AG10803 (cell line): ENCODE measurements at regions not wholly inside any gene's neighbourhood (a gene's known extent, or its start where the extent isn't known, plus 50 kb on each side); places are given as distances from the start of the nearest gene placed in this dataset.
"Not testable (repeated sequence)": the region's sequence is repeated elsewhere in the genome, so short reads cannot be mapped to it uniquely, and the experiment has no call there.

ENCODE experiments used
- DNase-seq: peaks from one replicate; pipeline ENCODE4 v3.0.0; 2010; ENCODE audit warnings: low read depth
- H3K4me3 ChIP-seq: 2 replicates; pipeline ENCODE4 v1.5.1; 2011; ENCODE audit warnings: mild to moderate bottlenecking, low read length, control low read depth
- TF ChIP-seq, protein P1 (sequence below): conservative IDR thresholded peaks from 2 replicates; pipeline ENCODE4 v1.5.1; 2011; ENCODE audit warnings: mild to moderate bottlenecking, low read length, control low read depth, inconsistent platforms

DNA sequence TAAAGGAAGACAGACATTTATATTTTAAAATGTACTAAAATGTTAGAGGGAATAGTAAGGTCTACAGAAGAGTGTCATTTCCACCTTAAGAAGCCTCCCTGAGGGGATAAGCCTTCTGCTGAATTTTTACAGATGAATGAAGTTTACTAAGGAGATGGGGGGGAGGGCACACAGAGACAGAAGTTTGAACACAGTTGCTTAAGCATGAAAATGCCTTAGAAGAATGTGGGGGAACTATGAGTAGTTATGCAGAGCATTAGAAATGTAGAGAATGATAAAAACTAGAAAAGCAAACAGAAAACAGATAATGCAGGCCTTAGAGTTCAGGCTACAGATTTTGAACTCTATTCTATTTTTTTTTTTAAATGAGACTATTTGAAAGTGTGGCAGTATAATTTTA, 232.2 kb upstream of the VLDLR start:
- no peak overlapping the region for H3K4me3 ChIP-seq
- no peak for DNase-seq
- TF ChIP-seq, protein P1, sequence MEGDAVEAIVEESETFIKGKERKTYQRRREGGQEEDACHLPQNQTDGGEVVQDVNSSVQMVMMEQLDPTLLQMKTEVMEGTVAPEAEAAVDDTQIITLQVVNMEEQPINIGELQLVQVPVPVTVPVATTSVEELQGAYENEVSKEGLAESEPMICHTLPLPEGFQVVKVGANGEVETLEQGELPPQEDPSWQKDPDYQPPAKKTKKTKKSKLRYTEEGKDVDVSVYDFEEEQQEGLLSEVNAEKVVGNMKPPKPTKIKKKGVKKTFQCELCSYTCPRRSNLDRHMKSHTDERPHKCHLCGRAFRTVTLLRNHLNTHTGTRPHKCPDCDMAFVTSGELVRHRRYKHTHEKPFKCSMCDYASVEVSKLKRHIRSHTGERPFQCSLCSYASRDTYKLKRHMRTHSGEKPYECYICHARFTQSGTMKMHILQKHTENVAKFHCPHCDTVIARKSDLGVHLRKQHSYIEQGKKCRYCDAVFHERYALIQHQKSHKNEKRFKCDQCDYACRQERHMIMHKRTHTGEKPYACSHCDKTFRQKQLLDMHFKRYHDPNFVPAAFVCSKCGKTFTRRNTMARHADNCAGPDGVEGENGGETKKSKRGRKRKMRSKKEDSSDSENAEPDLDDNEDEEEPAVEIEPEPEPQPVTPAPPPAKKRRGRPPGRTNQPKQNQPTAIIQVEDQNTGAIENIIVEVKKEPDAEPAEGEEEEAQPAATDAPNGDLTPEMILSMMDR, result no peak

DNA sequence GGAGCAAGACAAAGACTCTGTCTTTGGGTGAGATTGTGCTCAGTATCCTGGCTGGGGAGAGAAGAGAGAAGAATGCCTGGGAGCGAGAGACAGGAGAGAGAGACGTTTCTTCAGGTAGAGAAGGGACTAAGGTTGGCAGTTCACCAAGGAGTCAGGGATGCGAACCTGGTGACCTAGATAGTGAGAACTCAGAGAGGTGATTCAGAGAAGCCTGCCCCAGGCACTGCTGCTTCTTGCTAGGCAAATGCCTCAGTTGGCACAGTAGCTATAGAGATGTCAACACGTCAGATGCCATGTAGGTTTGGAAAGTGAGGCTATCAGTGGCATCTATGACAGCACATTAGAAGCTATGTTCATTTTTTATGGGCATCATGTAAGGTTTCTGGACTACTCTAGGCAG, 231.6 kb upstream of the VLDLR start:
- no peak overlapping the region for H3K4me3 ChIP-seq
- TF ChIP-seq, protein P1, result no peak
- no peak for DNase-seq

DNA sequence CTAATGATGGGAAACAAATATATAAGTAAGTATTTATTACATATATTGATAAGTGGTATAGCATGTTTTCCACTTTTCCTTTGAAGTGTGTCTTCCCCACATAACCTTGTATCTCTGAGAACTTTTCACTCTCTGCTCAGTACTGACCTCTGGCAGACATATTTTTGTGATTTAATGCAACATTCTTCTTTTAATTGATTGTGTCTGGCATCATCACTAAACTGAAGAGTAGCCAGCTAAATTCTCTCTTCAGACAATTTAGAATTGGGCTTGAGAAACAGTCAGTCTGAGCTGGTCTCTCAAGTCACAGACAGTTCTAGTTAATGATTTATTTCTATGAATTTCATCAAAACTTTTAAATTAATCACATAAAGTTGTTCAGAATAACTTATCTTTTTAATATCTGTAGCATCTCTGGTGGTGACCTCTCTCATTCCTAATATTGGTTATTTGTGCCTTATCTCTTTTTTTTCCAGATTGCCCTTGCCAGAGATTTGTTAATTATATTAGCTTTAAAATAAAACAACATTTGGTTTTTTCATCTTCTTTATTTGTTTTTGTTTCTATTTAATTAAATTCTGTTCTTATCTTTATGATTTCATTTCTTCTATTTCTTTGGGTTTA, 230.0 kb upstream of the VLDLR start:
- DNase-seq, H3K4me3 ChIP-seq: not testable (repeated sequence)

DNA sequence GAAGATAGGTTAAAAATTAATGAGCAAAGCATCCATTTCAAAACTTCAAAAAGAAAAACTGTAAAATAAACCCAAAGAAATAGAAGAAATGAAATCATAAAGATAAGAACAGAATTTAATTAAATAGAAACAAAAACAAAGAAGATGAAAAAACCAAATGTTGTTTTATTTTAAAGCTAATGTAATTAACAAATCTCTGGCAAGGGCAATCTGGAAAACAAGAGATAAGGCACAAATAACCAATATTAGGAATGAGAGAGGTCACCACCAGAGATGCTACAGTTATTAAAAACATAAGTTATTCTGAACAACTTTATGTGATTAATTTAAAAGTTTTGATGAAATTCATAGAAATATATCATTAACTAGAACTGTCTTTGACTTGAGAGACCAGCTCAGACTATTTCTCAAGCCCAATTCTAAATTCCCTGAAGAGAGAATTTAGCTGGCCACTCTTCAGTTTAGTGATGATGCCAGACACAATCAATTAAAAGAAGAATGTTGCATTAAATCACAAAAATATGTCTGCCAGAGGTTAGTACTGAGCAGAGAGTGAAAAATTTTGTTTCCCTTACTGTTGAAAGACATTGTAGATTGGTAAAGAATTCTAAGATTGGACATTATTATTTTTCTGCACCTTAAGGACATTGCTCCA, 227.4 kb upstream of the VLDLR start:
- H3K4me3 ChIP-seq, DNase-seq: not testable (repeated sequence)

DNA sequence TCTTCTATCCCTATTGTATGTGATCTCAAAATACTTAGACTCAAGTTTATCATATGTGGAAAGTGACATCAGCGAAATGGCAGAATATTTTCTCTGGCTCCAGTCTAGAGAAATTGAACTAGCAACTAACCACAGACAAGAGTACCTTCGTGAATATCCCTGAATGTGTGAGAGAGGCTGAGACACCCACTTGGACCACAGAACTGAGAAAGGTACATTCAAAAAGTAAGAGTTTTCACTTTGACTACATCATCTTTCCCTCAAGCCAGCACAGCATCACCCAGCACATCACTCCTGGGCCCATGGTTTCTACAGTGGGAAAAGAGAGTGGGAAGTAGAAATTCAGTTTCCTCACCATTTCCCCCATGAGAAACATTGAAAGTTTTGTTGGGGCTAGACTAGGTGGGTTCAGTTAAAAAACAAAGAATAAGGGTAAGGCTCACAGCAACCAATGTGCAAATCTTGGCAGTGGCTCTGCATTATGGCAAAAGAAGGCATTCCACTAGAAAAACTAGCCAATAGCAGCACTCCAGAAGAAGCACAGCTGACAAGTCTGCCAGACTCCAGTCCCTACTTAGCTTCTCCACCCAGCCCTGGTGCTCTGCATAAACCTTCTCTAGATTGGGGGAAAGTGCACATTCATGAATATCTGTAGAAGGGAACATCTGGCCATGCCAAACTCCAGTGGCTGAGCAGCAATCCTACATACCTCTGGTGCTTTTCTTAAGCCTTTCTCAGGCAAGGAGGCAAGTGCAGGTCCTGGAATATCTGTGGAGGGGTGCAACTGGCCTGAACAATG, 225.6 kb upstream of the VLDLR start:
- no peak overlapping the region for H3K4me3 ChIP-seq
- DNase-seq, result peak; percentile 15
- TF ChIP-seq, protein P1, result no peak

DNA sequence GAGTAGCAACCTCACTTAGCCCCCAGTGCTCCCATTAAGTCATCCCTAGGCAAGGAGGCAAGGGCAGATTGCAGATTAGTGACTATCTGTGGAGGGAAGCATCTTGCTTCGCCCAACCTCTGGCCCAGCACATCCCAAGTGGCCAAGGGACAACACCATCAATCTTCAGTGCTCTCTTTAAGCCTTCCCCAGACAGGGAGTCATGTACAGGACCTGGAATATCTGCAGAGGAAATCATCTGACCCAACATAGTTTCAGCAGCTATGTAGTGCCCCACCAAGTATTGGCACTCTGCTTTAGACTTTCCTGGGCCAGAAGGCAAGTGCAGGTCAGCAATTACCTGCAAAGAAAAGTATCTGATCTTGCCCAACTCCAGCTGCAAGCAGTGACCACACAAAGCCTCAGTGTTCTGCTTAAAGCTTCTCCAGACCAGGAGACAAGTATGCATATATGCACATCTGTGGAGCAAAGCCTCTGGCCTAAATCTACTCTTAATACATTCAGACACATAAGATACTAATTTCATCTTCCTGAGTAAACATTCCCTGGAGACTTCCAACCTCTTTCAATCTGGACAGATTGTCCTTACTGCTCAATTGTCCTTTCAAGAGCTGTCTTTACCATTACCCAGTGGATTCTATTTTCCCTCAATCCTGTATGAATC, 224.8 kb upstream of the VLDLR start:
- TF ChIP-seq, protein P1, result no peak
- DNase-seq, result no peak
- H3K4me3 ChIP-seq, result no peak overlapping the region

DNA sequence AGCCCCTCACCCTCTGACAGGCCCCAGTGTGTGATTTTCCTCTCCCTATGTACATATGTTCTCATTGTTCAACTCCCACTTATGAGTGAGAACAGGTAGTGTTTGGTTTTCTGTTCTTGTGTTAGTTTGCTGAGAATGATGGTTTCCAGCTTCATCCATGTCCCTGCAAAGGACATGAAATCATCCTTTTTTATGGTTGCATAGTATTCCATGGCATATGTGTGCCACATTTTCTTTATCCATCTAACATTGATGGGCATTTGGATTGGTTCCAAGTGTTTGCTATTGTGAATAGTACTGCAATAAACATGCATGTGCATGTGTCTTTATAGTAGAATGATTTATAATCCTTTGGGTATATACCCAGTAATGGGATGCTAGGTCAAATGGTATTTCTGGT, 223.7 kb upstream of the VLDLR start:
- not testable (repeated sequence) for H3K4me3 ChIP-seq, DNase-seq

DNA sequence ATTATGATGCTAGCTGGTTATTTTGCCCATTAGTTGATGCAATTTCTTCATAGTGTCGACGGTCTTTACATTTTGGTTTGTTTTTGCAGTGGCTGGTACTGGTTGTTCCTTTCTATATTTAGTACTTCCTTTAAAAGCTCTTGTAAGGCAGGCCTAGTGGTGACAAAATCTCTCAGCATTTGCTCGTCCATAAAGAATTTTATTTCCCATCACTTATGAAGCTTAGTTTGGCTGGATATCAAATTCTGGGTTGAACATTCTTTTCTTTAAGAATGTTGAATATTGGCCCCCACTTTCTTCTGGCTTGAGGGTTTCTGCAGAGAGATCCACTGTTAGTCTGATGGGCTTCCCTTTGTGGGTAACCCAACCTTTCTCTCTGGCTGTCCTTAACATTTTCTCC, 219.8 kb upstream of the VLDLR start:
- DNase-seq, H3K4me3 ChIP-seq: not testable (repeated sequence)

DNA sequence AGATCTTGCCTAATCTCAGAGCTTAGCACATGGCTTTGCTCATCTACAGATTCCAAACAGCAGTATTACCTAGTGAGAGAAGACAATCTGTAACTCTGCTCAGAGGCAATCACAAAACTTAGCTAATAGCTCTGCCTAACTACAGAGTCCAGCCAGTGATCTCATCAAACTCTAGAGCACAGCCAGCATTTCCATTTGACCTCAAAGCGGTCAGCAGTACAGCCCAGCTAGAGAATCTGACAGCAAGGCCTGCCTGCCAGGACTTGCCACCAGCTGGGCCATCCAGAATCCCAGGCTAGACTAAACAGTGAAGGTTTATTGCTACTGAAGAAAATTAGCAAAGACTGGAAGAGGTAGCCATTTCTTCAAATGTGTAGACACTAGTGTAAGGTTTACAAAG, 217.9 kb upstream of the VLDLR start:
- TF ChIP-seq, protein P1, result no peak
- H3K4me3 ChIP-seq, result no peak overlapping the region
- no peak for DNase-seq
